T-helper 1 cell (primary cell): ENCODE measurements at regions not wholly inside any gene's neighbourhood (a gene's known extent, or its start where the extent isn't known, plus 50 kb on each side); places are given as distances from the start of the nearest gene placed in this dataset.
A peak's percentile ranks its signal among the peaks of the same experiment; 100 is the strongest.
"Not testable (repeated sequence)": the region's sequence is repeated elsewhere in the genome, so short reads cannot be mapped to it uniquely, and the experiment has no call there.

Experiments
- DNase-seq, 5 donors: peaks; one replicate each; pipeline ENCODE4 v3.0.0-alpha.2; 2012 to 2020

GRCh38 chr2:211144974-211145665 lies 588.7 kb downstream of the CPS1 start:
- no peak for DNase-seq

- DNase-seq, result no peak
Measured at GRCh38 chr2:211149731-211150130, 593.3 kb downstream of the CPS1 start.

GRCh38 chr2:211157211-211157610 lies 600.8 kb downstream of the CPS1 start:
- no peak for DNase-seq

GRCh38 chr2:211157856-211158463 lies 601.6 kb downstream of the CPS1 start:
- DNase-seq, result peak in 4 of 5 donors; percentile 17 to 50 (median 30)

- no peak for DNase-seq
Measured at GRCh38 chr2:211159972-211160371, 603.6 kb downstream of the CPS1 start.

GRCh38 chr2:211161236-211161635 lies 604.8 kb downstream of the CPS1 start:
- DNase-seq, result no peak

- DNase-seq, result no peak
Measured at GRCh38 chr2:211162911-211163310, 606.5 kb downstream of the CPS1 start.

- no peak for DNase-seq
Measured at GRCh38 chr2:211170843-211171242, 614.4 kb downstream of the CPS1 start.

- no peak for DNase-seq
Measured at GRCh38 chr2:211174021-211174420, 617.6 kb downstream of the CPS1 start.

GRCh38 chr2:211174631-211175030 lies 618.2 kb downstream of the CPS1 start:
- no peak for DNase-seq

GRCh38 chr2:211175956-211176355 lies 619.6 kb downstream of the CPS1 start:
- no peak for DNase-seq

GRCh38 chr2:211176514-211177141 lies 620.2 kb downstream of the CPS1 start:
- DNase-seq, result no peak

GRCh38 chr2:211181626-211182025 lies 625.2 kb downstream of the CPS1 start:
- no peak for DNase-seq

- no peak for DNase-seq
Measured at GRCh38 chr2:211187602-211188001, 631.2 kb downstream of the CPS1 start.

GRCh38 chr2:211203986-211204385 lies 647.6 kb downstream of the CPS1 start:
- no peak for DNase-seq

- DNase-seq, result no peak
Measured at GRCh38 chr2:211204456-211204855, 648.1 kb downstream of the CPS1 start.

GRCh38 chr2:211204902-211205301 lies 648.5 kb downstream of the CPS1 start:
- DNase-seq, result no peak

GRCh38 chr2:211205358-211205757 lies 649.0 kb downstream of the CPS1 start:
- DNase-seq, result no peak

GRCh38 chr2:211205836-211206235 lies 649.4 kb downstream of the CPS1 start:
- no peak for DNase-seq

GRCh38 chr2:211216221-211216620 lies 659.8 kb downstream of the CPS1 start:
- no peak for DNase-seq

- not testable (repeated sequence) for DNase-seq
Measured at GRCh38 chr2:211219548-211219947, 663.1 kb downstream of the CPS1 start.

GRCh38 chr2:211225784-211226183 lies 669.4 kb downstream of the CPS1 start:
- DNase-seq, result no peak

GRCh38 chr2:211228559-211228958 lies 672.2 kb downstream of the CPS1 start:
- DNase-seq, result no peak

GRCh38 chr2:211237586-211238275 lies 681.3 kb downstream of the CPS1 start:
- DNase-seq, result no peak
